NOMO-1 treated with dmso at 0.1 percent for 144 hours (cell line): ENCODE measurements at regions not wholly inside any gene's neighbourhood (a gene's known extent, or its start where the extent isn't known, plus 50 kb on each side); places are given as distances from the start of the nearest gene placed in this dataset.

Source experiments
- DNase-seq: peaks from one replicate; lab custom pipeline; 2025; ENCODE audit not compliant: unreplicated experiment; lab: John Stamatoyannopoulos, UW

DNA sequence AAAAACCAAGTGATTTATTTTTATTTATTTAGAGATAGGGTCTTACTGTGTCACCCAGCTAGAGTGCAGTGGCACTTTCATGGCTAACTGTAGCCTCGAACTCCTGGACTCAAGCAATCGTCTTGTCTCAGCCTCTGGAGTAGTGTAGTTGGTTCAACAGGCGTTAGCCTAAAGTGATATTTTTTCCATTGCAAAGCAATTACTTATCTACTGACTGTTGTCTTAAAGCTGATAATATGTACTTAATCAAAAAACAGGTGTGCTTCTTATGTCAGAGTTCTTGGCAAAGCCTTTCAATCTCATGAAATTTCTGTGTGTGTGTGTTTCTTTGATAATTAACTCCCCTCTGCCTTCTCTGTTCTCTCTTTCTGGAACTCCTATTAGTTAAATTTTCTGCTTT lies 62.4 kb upstream of the DUSP10 start:
- no peak for DNase-seq

DNA sequence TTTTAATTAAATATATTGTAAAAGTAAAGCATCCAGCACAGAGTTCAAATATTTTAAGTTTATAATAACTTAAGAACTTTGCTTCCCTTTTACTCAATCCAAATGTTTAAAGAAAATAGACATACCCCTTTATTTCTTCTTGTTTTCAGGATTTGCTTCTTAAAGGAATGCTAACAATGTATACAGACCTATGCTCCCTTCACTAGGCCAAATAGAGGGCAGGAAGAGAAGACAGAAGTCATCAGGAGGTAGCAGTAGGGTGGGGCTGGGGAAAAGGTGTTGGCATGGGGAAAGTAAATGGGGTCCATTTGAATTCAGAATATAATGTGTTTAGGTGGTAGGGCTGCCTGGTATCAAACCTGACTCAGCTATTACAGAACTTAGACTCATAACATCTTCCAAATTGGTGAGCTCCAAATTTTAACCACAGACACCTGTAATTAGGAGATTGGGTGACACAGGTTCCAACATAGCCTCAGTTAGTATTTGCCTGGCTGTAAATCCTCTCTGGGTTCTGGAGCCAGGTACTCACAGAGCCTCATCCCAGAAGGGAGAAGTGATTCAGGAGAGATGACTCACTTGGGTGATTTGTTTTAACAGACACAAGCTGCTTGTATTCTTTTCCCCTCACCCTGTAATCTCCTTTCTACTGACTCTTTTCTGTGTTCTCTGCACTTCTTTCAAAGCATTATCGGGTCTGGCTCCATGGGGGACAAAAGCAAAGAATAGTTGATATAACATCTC lies 60.1 kb upstream of the DUSP10 start:
- DNase-seq = no peak

DNA sequence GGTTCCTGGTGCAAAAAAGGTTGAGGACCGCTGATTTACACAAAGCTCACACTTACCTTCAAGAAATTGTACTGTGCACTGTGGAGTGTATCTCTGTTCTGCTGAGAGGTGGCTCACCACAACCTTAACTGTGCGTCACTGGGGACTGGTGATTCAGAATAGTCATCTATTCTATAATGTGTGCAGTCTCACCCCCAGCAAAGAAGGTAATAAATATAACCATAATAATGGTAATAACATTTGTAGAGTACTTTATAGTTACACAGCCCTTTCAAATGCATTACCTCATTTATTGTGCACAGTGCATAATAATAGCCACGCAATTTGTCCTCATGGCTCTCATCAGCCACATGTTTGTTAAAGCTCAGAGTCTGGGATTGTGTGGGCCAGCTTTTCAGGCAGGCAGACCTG lies 59.4 kb upstream of the DUSP10 start:
- no peak for DNase-seq

DNA sequence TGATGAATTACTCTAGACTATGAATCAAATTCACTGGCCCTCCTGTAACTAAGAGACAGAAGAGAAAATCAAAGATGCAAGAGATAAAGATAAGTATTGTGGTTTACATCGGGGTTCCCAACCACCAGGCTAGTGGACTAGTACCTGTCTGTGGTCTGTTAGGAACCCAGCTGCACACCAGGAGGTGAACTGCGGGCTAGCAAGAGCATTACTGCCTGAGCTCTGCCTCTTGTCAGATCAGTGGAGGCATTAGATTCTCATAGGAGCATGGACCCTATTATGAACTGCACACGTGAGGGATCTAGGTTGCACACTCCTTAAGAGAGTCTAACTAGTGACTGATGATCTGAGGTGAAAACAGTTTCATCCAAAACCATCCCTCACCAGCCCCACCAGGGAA lies 58.9 kb upstream of the DUSP10 start:
- no peak for DNase-seq

GRCh38 chr1:221797506-221797905 lies 55.6 kb upstream of the DUSP10 start:
- no peak for DNase-seq

DNA sequence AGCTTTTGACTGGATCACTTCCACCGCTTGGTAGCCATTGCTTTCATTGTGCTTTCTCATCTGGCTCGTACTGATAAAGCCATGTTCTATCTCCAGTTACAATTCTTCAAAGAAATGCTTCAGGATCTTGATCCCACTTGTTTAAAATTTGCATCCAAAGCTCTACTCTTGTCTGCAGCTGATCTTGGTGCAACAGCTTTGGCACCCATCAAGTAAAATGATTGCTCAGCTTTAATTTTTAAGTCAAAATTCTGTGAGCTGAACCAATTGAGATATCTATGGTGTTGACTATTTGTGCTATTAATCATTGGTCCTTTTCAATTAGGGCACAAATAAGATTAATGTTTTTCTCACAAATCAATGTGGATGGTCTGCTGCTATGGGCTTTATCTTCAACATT lies 54.8 kb upstream of the DUSP10 start:
- no peak for DNase-seq

DNA sequence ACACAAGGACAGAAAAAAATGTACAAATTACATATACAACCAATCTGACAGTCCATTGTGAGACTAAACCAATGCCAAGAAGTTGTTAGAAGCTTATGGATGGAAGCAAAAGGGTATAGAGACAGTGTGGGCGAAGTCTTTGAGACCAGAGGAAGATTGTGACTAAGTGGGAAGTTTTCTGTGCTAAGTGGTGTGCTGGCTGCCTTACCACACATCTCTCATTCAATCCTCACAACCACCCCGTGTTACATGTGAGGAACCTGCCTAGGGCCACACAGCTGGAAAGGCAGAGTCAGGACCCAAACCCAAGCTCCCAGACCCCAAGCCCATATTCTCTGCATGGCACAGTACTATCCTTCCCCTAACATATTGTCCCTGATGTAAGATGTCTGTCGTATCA lies 53.5 kb upstream of the DUSP10 start:
- no peak for DNase-seq

- no peak for DNase-seq
Measured at GRCh38 chr1:221794935-221795334, 53.0 kb upstream of the DUSP10 start.

DNA sequence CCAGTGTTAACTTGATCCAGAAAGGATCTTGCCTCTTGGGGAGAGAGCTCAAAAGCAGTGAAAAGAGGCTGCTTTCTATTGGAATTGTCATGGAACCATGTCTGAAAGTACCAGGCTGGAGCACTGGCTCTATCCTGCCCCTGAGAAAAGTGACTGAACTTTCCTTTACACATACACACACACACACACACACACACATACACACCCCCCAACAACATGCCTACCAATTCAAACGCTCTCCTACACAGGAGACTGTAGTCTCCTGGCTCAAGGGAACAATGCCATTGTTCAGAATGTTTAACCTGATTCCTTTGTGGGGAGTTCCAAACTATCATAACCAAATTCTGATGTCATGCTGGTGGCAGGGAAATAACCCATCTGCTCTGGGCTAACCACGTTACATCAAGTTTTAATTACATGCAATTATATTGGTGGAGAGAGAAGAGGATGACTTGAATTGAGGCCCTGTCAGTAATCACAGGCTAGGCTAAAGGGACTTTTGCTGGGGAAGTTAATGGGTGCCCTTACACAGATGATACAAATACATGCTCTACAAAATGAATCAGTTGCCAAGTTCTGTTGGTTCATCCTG lies 52.3 kb upstream of the DUSP10 start:
- peak; percentile 51 for DNase-seq

- DNase-seq = no peak
Measured at GRCh38 chr1:221793439-221794078, 51.7 kb upstream of the DUSP10 start.

GRCh38 chr1:221791846-221792245 lies 50.0 kb upstream of the DUSP10 start:
- DNase-seq = no peak
